ENCODE measurements at regions not wholly inside any gene's neighbourhood (a gene's known extent, or its start where the extent isn't known, plus 50 kb on each side); places are given as distances from the start of the nearest gene placed in this dataset.

DNA sequence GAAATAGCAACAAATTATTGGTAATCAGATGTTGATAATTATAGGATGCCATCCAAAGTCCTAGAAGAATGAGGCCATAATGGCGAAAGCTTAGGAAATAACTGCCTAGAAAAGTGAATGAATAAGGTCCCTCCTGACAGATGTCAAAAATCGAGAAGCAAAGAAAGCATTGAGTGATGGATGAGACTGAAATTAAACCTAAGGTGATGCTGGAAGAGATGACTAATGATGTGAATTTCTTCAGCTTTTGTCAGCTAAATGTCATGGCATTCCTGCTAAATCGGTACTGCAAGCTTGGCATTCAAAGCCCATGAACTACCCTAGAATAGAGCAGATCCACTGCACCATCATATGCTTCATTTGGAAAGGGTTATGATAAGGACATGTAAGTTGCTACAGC, 74.8 kb upstream of the RGPD4 start:
- TF ChIP-seq POLR2AphosphoS5 (IDR thresholded peaks at IDR 0.05; ENCODE audit: low read depth, low read length) = no peak
- TF ChIP-seq, protein P1, sequence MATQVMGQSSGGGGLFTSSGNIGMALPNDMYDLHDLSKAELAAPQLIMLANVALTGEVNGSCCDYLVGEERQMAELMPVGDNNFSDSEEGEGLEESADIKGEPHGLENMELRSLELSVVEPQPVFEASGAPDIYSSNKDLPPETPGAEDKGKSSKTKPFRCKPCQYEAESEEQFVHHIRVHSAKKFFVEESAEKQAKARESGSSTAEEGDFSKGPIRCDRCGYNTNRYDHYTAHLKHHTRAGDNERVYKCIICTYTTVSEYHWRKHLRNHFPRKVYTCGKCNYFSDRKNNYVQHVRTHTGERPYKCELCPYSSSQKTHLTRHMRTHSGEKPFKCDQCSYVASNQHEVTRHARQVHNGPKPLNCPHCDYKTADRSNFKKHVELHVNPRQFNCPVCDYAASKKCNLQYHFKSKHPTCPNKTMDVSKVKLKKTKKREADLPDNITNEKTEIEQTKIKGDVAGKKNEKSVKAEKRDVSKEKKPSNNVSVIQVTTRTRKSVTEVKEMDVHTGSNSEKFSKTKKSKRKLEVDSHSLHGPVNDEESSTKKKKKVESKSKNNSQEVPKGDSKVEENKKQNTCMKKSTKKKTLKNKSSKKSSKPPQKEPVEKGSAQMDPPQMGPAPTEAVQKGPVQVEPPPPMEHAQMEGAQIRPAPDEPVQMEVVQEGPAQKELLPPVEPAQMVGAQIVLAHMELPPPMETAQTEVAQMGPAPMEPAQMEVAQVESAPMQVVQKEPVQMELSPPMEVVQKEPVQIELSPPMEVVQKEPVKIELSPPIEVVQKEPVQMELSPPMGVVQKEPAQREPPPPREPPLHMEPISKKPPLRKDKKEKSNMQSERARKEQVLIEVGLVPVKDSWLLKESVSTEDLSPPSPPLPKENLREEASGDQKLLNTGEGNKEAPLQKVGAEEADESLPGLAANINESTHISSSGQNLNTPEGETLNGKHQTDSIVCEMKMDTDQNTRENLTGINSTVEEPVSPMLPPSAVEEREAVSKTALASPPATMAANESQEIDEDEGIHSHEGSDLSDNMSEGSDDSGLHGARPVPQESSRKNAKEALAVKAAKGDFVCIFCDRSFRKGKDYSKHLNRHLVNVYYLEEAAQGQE (IDR thresholded peaks at IDR 0.05; ENCODE audit: insufficient read depth in 1 of 2, low read depth in 2 of 2, low read length in 2 of 2) = no peak
